ENCODE measurements at regions not wholly inside any gene's neighbourhood (a gene's known extent, or its start where the extent isn't known, plus 50 kb on each side); places are given as distances from the start of the nearest gene placed in this dataset.

DNA sequence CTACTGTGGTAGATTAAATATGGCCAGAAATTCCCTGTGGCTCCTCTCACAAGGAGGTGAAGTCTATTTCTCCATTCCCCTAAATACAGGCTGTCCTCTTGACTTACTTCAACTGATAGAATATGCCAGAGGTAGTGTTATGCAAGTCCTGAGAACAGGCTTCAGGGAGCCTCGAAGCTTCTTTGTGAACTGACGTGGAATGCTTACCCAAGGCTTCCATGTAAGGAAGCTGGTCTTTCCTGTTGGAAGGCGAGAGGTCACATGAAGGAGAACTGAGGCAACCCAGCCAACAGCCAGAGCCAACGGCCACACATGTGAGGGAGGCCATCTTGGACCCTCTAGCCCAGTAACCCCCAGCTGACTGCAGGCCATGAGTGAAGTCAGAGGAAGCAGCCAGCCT, 267.9 kb downstream of the MRTFB start:
- TF ChIP-seq POLR2A (IDR thresholded peaks at IDR 0.05; ENCODE audit: low read depth) (no peak), CTCF (IDR thresholded peaks at IDR 0.05) (no peak)
